Panc1 (cell line): ENCODE measurements at regions not wholly inside any gene's neighbourhood (a gene's known extent, or its start where the extent isn't known, plus 50 kb on each side); places are given as distances from the start of the nearest gene placed in this dataset.

Experiments used
- CTCF ChIP-seq: fragments of 450-650 bp; IDR thresholded peaks from 2 replicates; pipeline ENCODE4 v1.5.1; 2017; ENCODE audit warnings: mild to moderate bottlenecking
- POLR2AphosphoS5 ChIP-seq: IDR thresholded peaks from 2 replicates; pipeline ENCODE4 v1.6.1; 2012; ENCODE audit warnings: mild to moderate bottlenecking, low read depth, low read length, moderate library complexity
- SIN3A ChIP-seq: IDR thresholded peaks from 2 replicates; pipeline ENCODE4 v1.6.1; 2012; ENCODE audit warnings: low read depth, mild to moderate bottlenecking, low read length, moderate library complexity, borderline replicate concordance; ENCODE audit not compliant: insufficient read depth

GRCh38 chr9:113786071-113786470 lies 90.0 kb upstream of the ZNF618 start:
- TF ChIP-seq POLR2AphosphoS5, result no peak
- TF ChIP-seq SIN3A, result no peak
- no peak for TF ChIP-seq CTCF
